Stimulated activated CD4-positive, alpha-beta T cell treated with anti-CD3 and anti-CD28 coated beads, Interleukin-15, amount 100 ng/mL, for 1 hour (primary cell): ENCODE measurements at regions not wholly inside any gene's neighbourhood (a gene's known extent, or its start where the extent isn't known, plus 50 kb on each side); places are given as distances from the start of the nearest gene placed in this dataset.
"Not testable (repeated sequence)": the region's sequence is repeated elsewhere in the genome, so short reads cannot be mapped to it uniquely, and the experiment has no call there.

ENCODE experiments used
- DNase-seq, 2 donors: peaks; one replicate each; pipeline ENCODE4 v3.0.0-alpha.2; 2020; ENCODE audit warnings: low read depth in 1 of 2, low spot score in 1 of 2

- DNase-seq: no peak
These were observed 388.0 kb downstream of the NYAP2 start for GRCh38 chr2:225787497-225787896.

- DNase-seq: no peak
These were observed 382.5 kb downstream of the NYAP2 start for GRCh38 chr2:225781991-225782390.

GRCh38 chr2:225781145-225781544, 381.6 kb downstream of the NYAP2 start:
- no peak for DNase-seq

- DNase-seq: no peak
These were observed 380.3 kb downstream of the NYAP2 start for GRCh38 chr2:225779829-225780228.

GRCh38 chr2:225773148-225773547, 373.6 kb downstream of the NYAP2 start:
- DNase-seq: no peak

- DNase-seq: no peak
These were observed 372.2 kb downstream of the NYAP2 start for GRCh38 chr2:225771701-225772100.

- DNase-seq: no peak
These were observed 369.2 kb downstream of the NYAP2 start for GRCh38 chr2:225768741-225769140.

GRCh38 chr2:225766431-225766830, 366.9 kb downstream of the NYAP2 start:
- no peak for DNase-seq

- DNase-seq: no peak
These were observed 366.3 kb downstream of the NYAP2 start for GRCh38 chr2:225765820-225766219.

GRCh38 chr2:225764346-225764745, 364.8 kb downstream of the NYAP2 start:
- DNase-seq: no peak

GRCh38 chr2:225763711-225764110, 364.2 kb downstream of the NYAP2 start:
- no peak for DNase-seq

GRCh38 chr2:225761396-225761795, 361.9 kb downstream of the NYAP2 start:
- DNase-seq: no peak

- no peak for DNase-seq
These were observed 357.7 kb downstream of the NYAP2 start for GRCh38 chr2:225757248-225757647.

GRCh38 chr2:225756198-225756597, 356.7 kb downstream of the NYAP2 start:
- DNase-seq: no peak

GRCh38 chr2:225748609-225749008, 349.1 kb downstream of the NYAP2 start:
- no peak for DNase-seq

GRCh38 chr2:225743996-225744395, 344.5 kb downstream of the NYAP2 start:
- DNase-seq: not testable (repeated sequence)

- DNase-seq: no peak
These were observed 343.0 kb downstream of the NYAP2 start for GRCh38 chr2:225742487-225742886.

GRCh38 chr2:225740086-225740485, 340.6 kb downstream of the NYAP2 start:
- no peak for DNase-seq

GRCh38 chr2:225739328-225739727, 339.8 kb downstream of the NYAP2 start:
- no peak for DNase-seq

- no peak for DNase-seq
These were observed 339.2 kb downstream of the NYAP2 start for GRCh38 chr2:225738735-225739134.

- DNase-seq: no peak
These were observed 338.0 kb downstream of the NYAP2 start for GRCh38 chr2:225737556-225737955.

- no peak for DNase-seq
These were observed 336.3 kb downstream of the NYAP2 start for GRCh38 chr2:225735844-225736243.

- DNase-seq: no peak
These were observed 326.2 kb downstream of the NYAP2 start for GRCh38 chr2:225725726-225726125.
